ENCODE measurements at regions not wholly inside any gene's neighbourhood (a gene's known extent, or its start where the extent isn't known, plus 50 kb on each side); places are given as distances from the start of the nearest gene placed in this dataset.

GRCh38 chr2:103527278-103527677, 765.4 kb downstream of the TMEM182 start:
- in situ Hi-C loops (cut with HindIII; ENCODE audit: low sequenced_read_pairs): no loop called here

GRCh38 chr2:103529798-103530502, 768.1 kb downstream of the TMEM182 start:
- no peak overlapping the region for H3K4me3 ChIP-seq (ENCODE audit: low read depth, low read length)
- in situ Hi-C loops (cut with HindIII; ENCODE audit: low sequenced_read_pairs): no loop called here
- DNase-seq (ENCODE audit: low read depth): no peak
- TF ChIP-seq CTCF (IDR thresholded peaks at IDR 0.05; ENCODE audit: low read depth, low read length, missing control alignments): no peak

More at GRCh38 chr2:103527278-103527677, 765.4 kb downstream of the TMEM182 start:
- no peak for TF ChIP-seq CTCF (IDR thresholded peaks at IDR 0.05; ENCODE audit: low read depth, low read length, missing control alignments)
- no peak for DNase-seq (ENCODE audit: low read depth)
- no peak overlapping the region for H3K4me3 ChIP-seq (ENCODE audit: low read depth, low read length)

- DNase-seq (ENCODE audit: low read depth): no peak
- in situ Hi-C loops (cut with HindIII; ENCODE audit: low sequenced_read_pairs): no loop called here
- TF ChIP-seq CTCF (IDR thresholded peaks at IDR 0.05; ENCODE audit: low read depth, low read length, missing control alignments): no peak
- no peak overlapping the region for H3K4me3 ChIP-seq (ENCODE audit: low read depth, low read length)
Observed at GRCh38 chr2:103552775-103553174, 790.9 kb downstream of the TMEM182 start.

DNA sequence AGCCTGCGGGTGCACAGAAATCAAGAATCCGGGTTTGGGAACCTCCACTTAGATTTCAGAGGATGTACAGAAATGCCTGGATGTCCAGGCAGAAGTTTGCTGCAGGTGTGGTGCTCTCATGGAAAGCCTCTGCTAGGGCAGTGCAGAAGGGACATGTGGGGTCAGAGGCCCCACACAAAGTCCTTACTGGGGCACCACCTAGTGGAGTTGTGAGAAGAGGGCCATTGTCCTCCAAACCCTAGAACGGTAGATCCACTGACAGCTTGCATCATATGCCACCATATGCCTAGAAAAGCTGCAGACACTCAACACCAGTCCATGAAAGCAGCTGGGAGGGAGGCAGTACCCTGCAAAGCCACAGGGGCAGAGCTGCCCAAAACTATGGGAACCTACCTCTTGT, 833.0 kb downstream of the TMEM182 start:
- no peak for TF ChIP-seq CTCF (IDR thresholded peaks at IDR 0.05; ENCODE audit: low read depth, low read length, missing control alignments)
- no peak overlapping the region for H3K4me3 ChIP-seq (ENCODE audit: low read depth, low read length)
- in situ Hi-C loops (cut with HindIII; ENCODE audit: low sequenced_read_pairs): no loop called here
- DNase-seq (ENCODE audit: low read depth): no peak

DNA sequence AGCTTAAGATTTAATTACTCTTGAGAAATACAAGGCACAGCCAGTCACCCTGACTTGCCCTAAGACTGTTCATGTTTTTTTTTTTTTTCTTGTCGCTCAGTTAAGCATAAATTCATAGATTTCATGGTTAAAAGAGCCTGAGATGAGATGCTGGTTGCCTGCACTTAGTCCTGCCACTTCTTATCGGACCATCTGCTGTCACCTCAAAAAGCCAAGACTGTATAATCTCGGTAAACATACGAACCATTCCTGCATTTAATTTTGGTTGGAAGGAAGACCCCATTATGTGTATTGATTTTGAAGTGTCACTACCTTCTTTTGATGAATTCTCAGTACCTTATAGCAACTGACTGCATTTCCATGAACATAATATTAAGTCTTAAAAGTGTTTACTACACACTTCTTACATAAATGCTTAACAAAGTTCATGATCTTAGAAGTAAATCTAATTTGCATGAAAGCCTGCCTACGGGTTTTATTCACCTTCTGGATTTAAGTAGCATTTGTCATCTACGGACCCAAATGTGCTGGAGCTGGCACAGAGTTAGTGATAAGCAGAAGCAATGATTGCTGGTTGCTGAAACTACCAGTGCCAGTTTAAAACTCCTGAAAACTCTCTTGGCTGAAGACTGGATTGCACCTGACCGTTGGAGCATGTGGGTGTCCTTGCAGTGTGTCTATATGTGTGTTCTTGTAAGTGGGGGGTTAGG, 843.4 kb downstream of the TMEM182 start:
- no peak for DNase-seq (ENCODE audit: low read depth)
- in situ Hi-C loops (cut with HindIII; ENCODE audit: low sequenced_read_pairs): no loop called here
- H3K4me3 ChIP-seq (ENCODE audit: low read depth, low read length): no peak overlapping the region
- TF ChIP-seq CTCF (IDR thresholded peaks at IDR 0.05; ENCODE audit: low read depth, low read length, missing control alignments): no peak

DNA sequence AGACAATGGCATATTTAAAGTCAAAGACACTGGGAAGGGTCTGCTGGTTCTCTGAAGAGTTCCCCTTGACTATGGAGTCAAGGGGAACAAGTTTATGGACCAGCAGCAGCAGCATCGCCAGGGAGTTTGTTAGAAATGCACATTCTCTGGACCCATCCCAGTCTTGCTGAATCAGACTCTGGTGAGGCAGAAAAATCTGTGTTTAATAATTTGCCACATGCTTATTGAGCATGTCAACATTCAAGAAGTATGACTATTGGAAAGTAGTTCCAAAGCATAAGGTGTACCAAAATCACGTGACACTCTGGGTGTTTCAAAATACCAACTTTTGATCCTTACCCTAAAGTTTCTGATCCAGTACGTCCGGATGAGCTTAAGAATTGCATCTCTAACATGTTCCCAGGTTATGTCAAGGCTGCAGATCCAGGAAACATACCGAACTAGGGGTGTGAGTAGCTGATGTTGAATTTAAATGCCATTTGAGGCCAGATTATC, 853.8 kb downstream of the TMEM182 start:
- in situ Hi-C loops (cut with HindIII; ENCODE audit: low sequenced_read_pairs): no loop called here
- H3K4me3 ChIP-seq (ENCODE audit: low read depth, low read length): no peak overlapping the region
- TF ChIP-seq CTCF (IDR thresholded peaks at IDR 0.05; ENCODE audit: low read depth, low read length, missing control alignments): no peak
- no peak for DNase-seq (ENCODE audit: low read depth)
